OCI-LY7 (cell line): ENCODE measurements at regions not wholly inside any gene's neighbourhood (a gene's known extent, or its start where the extent isn't known, plus 50 kb on each side); places are given as distances from the start of the nearest gene placed in this dataset.

Experiments used
- BruUV-seq: library from RNA; stranded (reverse); fragments of 400-500 nt; replicated peaks from 2 replicates; lab custom pipeline; 2021; lab: Mats Ljungman, UMichigan
- CTCF ChIA-PET: fragments of 300-600 bp; sonication (Branson Sonifier 250); formaldehyde crosslinking; loops from one replicate; lab custom pipeline; 2022; ENCODE audit warnings: antibody characterized with exemption; ENCODE audit not compliant: unreplicated experiment; lab: Charles Lee
- POLR2A ChIA-PET: fragments of 300-600 bp; sonication (Branson Sonifier 250); formaldehyde crosslinking; loops from one replicate; lab custom pipeline; 2022; ENCODE audit warnings: antibody characterized with exemption; lab: Charles Lee
- DNase-seq: peaks from one replicate; pipeline ENCODE4 v3.0.0-alpha.2; 2015; ENCODE audit warnings: low spot score
- H2AFZ ChIP-seq: fragments of 200-600 bp; sonication (generic), shearing (Covaris generic); 2 replicates; pipeline ENCODE4 v1.6.1; 2014; ENCODE audit warnings: mild to moderate bottlenecking, antibody characterized with exemption, low read length, moderate library complexity
- H3K27ac ChIP-seq: fragments of 200-600 bp; sonication (generic); 2 replicates; pipeline ENCODE4 v1.5.1; 2014; ENCODE audit warnings: mixed run types, low read depth, mild to moderate bottlenecking, moderate library complexity, low read length, inconsistent platforms; ENCODE audit not compliant: poor library complexity, severe bottlenecking
- H3K36me3 ChIP-seq: fragments of 200-600 bp; sonication (generic); 2 replicates; pipeline ENCODE4 v1.6.1; 2014; ENCODE audit warnings: mild to moderate bottlenecking, antibody characterized with exemption, low read length, moderate library complexity, mixed read lengths; ENCODE audit not compliant: insufficient read depth
- H3K4me1 ChIP-seq: fragments of 200-600 bp; sonication (generic); 2 replicates; pipeline ENCODE4 v1.5.1; 2014; ENCODE audit warnings: mild to moderate bottlenecking, low read length; ENCODE audit not compliant: insufficient read depth, poor library complexity, severe bottlenecking
- H3K4me2 ChIP-seq: fragments of 200-600 bp; sonication (generic); 2 replicates; pipeline ENCODE4 v1.6.1; 2014; ENCODE audit warnings: mild to moderate bottlenecking, low read length
- H3K4me3 ChIP-seq: fragments of 200-600 bp; sonication (generic); 2 replicates; pipeline ENCODE4 v1.5.1; 2014; ENCODE audit warnings: mild to moderate bottlenecking, low read depth, low read length; ENCODE audit not compliant: poor library complexity, severe bottlenecking
- H3K79me2 ChIP-seq: fragments of 200-600 bp; sonication (generic); 2 replicates; pipeline ENCODE4 v1.6.1; 2016; ENCODE audit warnings: low read depth, mild to moderate bottlenecking, low read length, moderate library complexity, mixed read lengths; ENCODE audit not compliant: insufficient read depth
- H3K9me2 ChIP-seq: fragments of 200-600 bp; sonication (generic); 2 replicates; pipeline ENCODE4 v1.6.1; 2016; ENCODE audit warnings: mild to moderate bottlenecking, low read length, mixed read lengths; ENCODE audit not compliant: insufficient read depth
- H3K9me3 ChIP-seq: fragments of 200-600 bp; sonication (generic); 2 replicates; pipeline ENCODE4 v1.6.1; 2014; ENCODE audit warnings: mild to moderate bottlenecking, mixed run types, low read length, mixed read lengths
- H4K20me1 ChIP-seq: fragments of 200-600 bp; sonication (generic); 2 replicates; pipeline ENCODE4 v1.6.1; 2014; ENCODE audit warnings: mild to moderate bottlenecking, antibody characterized with exemption, low read length, moderate library complexity, mixed read lengths; ENCODE audit not compliant: insufficient read depth
- CTCF ChIP-seq: fragments of 200-600 bp; sonication (generic); conservative IDR thresholded peaks from 2 replicates; pipeline ENCODE4 v1.5.1; 2014; ENCODE audit warnings: mild to moderate bottlenecking, antibody characterized with exemption, low read length, moderate library complexity, mixed read lengths
- EZH2phosphoT487 ChIP-seq: fragments of 200-600 bp; sonication (generic); IDR thresholded peaks from 2 replicates; pipeline ENCODE4 v1.6.1; 2018; ENCODE audit warnings: low read depth, borderline replicate concordance, mild to moderate bottlenecking, mixed run types, antibody characterized with exemption, low read length, moderate library complexity, mixed read lengths
- intact Hi-C: fragments of 100-400 bp; cut with micrococcal nuclease; formaldehyde crosslinking; loops from one replicate; pipeline ENCODE4 v1.10.0; 2022; ENCODE audit not compliant: unreplicated experiment

GRCh38 chr15:99454107-99454809, 111.5 kb upstream of the MEF2A start:
- Histone ChIP-seq H3K4me1 (no peaks in the 10 kb centered on the region), H4K20me1 (no peaks in the 10 kb centered on the region), H3K4me2 (no peak overlapping the region), H3K9me3 (no peaks in the 10 kb centered on the region), H3K27ac (no peak overlapping the region), H3K9me2 (no peaks in the 10 kb centered on the region), H3K36me3 (no peaks in the 10 kb centered on the region), H3K79me2 (no peaks in the 10 kb centered on the region), H2AFZ (no peak overlapping the region), H3K4me3 (no peak overlapping the region)
- DNase-seq, result no peak
- POLR2A ChIA-PET, result no interaction called here
- TF ChIP-seq EZH2phosphoT487, result no peak
- TF ChIP-seq CTCF, result no peak
- intact Hi-C loops, result no loop called here
- no TSS peak for BruUV-seq
- CTCF ChIA-PET, result no interaction called here

DNA sequence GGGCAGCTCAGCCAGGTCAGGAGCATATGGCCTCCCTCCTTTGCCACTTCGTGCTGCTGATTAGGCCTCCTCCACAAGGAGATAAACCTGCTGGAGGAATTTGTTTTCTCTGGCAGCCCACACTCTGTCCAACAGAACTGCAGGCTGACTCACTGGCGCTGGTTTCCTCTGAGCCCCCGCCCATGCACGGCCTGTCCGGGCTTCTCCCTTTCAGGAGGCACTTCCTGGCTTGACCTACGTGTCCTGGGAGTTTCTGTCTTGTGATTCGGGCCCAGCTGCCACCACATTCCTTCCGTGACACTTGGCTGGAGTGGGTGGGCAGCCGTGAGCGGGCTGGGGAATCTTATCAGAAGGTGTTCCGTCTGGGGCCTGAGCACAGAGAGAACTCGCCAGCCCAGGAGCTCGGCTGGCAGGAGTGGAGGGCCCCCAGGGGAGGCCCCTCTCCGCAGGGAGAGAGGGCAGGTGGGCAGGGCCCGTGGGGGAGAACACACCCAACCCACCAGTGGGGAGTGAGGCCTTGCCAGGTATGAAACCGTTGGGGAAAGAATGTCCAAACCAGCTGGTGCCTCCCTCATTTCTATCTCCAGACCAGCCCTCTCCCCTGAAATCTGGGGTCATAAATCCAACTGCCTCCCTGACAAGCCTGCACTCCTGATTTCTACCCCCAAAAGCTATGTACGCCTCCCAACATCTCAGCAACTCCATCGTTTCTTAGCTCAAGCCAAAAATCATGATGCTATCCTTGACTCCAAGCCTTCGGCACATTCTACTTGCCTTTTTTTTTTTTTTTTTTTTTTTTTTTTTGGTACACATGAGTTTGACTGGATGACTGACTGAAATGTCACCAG, 110.6 kb upstream of the MEF2A start:
- no peaks in the 10 kb centered on the region for H3K79me2 ChIP-seq
- no peak overlapping the region for H3K4me3 ChIP-seq
- no peak overlapping the region for H3K4me2 ChIP-seq
- POLR2A ChIA-PET, result interaction anchor here (0.6 to 0.7 kb wide), 2 partner anchors 172 to 1832 kb away, joined by 3 to 5 read pairs; no protein-coding TSS in a partner anchor
- no peaks in the 10 kb centered on the region for H4K20me1 ChIP-seq
- H3K36me3 ChIP-seq, result no peaks in the 10 kb centered on the region
- no TSS peak for BruUV-seq
- no peak overlapping the region for H3K27ac ChIP-seq
- no peaks in the 10 kb centered on the region for H3K4me1 ChIP-seq
- no peaks in the 10 kb centered on the region for H3K9me3 ChIP-seq
- intact Hi-C loops, result no loop called here
- no peak overlapping the region for H2AFZ ChIP-seq
- TF ChIP-seq CTCF, result no peak
- TF ChIP-seq EZH2phosphoT487, result no peak
- no peak for DNase-seq
- H3K9me2 ChIP-seq, result no peaks in the 10 kb centered on the region
- CTCF ChIA-PET, result no interaction called here

- H3K79me2 ChIP-seq, result no peaks in the 10 kb centered on the region
- BruUV-seq, result no TSS peak
- no peak overlapping the region for H2AFZ ChIP-seq
- DNase-seq, result no peak
- no peaks in the 10 kb centered on the region for H3K36me3 ChIP-seq
- no peak overlapping the region for H3K27ac ChIP-seq
- no peak overlapping the region for H3K4me3 ChIP-seq
- no peak for TF ChIP-seq CTCF
- TF ChIP-seq EZH2phosphoT487, result no peak
- ChIA-PET CTCF (no interaction called here), POLR2A (interaction anchor here (0.6 to 0.7 kb wide), 2 partner anchors 172 to 1832 kb away, joined by 3 to 5 read pairs; no protein-coding TSS in a partner anchor)
- H3K9me3 ChIP-seq, result no peaks in the 10 kb centered on the region
- H3K4me2 ChIP-seq, result no peak overlapping the region
- H3K9me2 ChIP-seq, result no peaks in the 10 kb centered on the region
- intact Hi-C loops, result no loop called here
- no peaks in the 10 kb centered on the region for H3K4me1 ChIP-seq
- H4K20me1 ChIP-seq, result no peaks in the 10 kb centered on the region
Observed at GRCh38 chr15:99455789-99456160, 110.0 kb upstream of the MEF2A start.
